Effector memory CD4-positive, alpha-beta T cell (primary cell): ENCODE measurements at regions not wholly inside any gene's neighbourhood (a gene's known extent, or its start where the extent isn't known, plus 50 kb on each side); places are given as distances from the start of the nearest gene placed in this dataset.
A peak's percentile ranks its signal among the peaks of the same experiment; 100 is the strongest.

Experiments used
- DNase-seq, 3 donors: peaks; one replicate each; pipeline ENCODE4 v3.0.0-alpha.2; 2020
- H3K27ac ChIP-seq: 2 replicates; pipeline ENCODE4 v1.7.0; 2013; ENCODE audit warnings: mild to moderate bottlenecking, low read length, moderate library complexity; ENCODE audit not compliant: insufficient read depth, poor library complexity, severe bottlenecking
- H3K27me3 ChIP-seq: replicated peaks from 2 replicates; pipeline ENCODE4 v1.7.0; 2013; ENCODE audit warnings: mild to moderate bottlenecking, low read length; ENCODE audit not compliant: insufficient read depth, control insufficient read depth, poor library complexity, severe bottlenecking
- H3K36me3 ChIP-seq: 2 replicates; pipeline ENCODE4 v1.7.0; 2013; ENCODE audit warnings: mild to moderate bottlenecking, low read length, moderate library complexity; ENCODE audit not compliant: control insufficient read depth, insufficient read depth
- H3K4me1 ChIP-seq: 2 replicates; pipeline ENCODE4 v1.7.0; 2013; ENCODE audit warnings: low read length, mild to moderate bottlenecking; ENCODE audit not compliant: control insufficient read depth, insufficient read depth, poor library complexity, severe bottlenecking
- H3K4me3 ChIP-seq: 2 replicates; pipeline ENCODE4 v1.7.0; 2013; ENCODE audit warnings: low read length, low read depth, mild to moderate bottlenecking; ENCODE audit not compliant: insufficient read depth, poor library complexity, severe bottlenecking
- H3K9me3 ChIP-seq: 2 replicates; pipeline ENCODE4 v1.7.0; 2013; ENCODE audit warnings: mild to moderate bottlenecking, low read length, moderate library complexity; ENCODE audit not compliant: control insufficient read depth

GRCh38 chr3:88000853-88001252 is 58.0 kb downstream of the CGGBP1 start:
- DNase-seq = no peak

GRCh38 chr3:87997966-87998365 is 60.8 kb downstream of the CGGBP1 start:
- DNase-seq = no peak
- H3K36me3 ChIP-seq = no peaks in the 10 kb centered on the region
- H3K4me1 ChIP-seq = no peaks in the 10 kb centered on the region
- no peaks in the 10 kb centered on the region for H3K27me3 ChIP-seq
- no peak overlapping the region for H3K4me3 ChIP-seq
- no peaks in the 10 kb centered on the region for H3K9me3 ChIP-seq
- H3K27ac ChIP-seq = no peak overlapping the region

More at GRCh38 chr3:88000853-88001252, 58.0 kb downstream of the CGGBP1 start:
- no peaks in the 10 kb centered on the region for H3K36me3 ChIP-seq
- no peak overlapping the region for H3K27ac ChIP-seq
- H3K27me3 ChIP-seq = no peaks in the 10 kb centered on the region
- no peak overlapping the region for H3K4me3 ChIP-seq
- H3K9me3 ChIP-seq = no peaks in the 10 kb centered on the region
- H3K4me1 ChIP-seq = no peaks in the 10 kb centered on the region

DNA sequence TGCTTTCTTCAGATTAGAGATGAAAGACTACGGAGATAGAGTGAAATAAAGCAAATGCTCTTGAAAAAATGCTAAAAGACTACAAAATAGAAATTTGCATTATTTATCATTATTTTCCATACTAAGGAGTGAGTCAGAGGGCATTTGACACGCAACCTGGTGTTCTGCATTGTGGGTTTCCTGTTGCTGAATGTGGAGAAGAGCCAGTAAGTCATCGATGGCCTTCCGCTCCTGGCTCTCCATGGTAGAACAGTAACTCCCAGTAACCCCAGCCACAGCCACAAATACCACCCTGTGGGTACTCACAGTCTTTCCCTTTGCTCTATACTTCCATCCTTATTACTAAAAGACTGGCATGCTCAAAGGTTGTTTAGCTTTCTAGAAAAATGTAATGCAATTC is 61.5 kb downstream of the CGGBP1 start:
- Histone ChIP-seq H3K9me3 (no peaks in the 10 kb centered on the region), H3K27ac (no peak overlapping the region), H3K4me3 (no peak overlapping the region), H3K27me3 (no peaks in the 10 kb centered on the region), H3K36me3 (no peaks in the 10 kb centered on the region), H3K4me1 (no peaks in the 10 kb centered on the region)
- DNase-seq = peak in 2 of 3 donors; percentile 10 to 11

DNA sequence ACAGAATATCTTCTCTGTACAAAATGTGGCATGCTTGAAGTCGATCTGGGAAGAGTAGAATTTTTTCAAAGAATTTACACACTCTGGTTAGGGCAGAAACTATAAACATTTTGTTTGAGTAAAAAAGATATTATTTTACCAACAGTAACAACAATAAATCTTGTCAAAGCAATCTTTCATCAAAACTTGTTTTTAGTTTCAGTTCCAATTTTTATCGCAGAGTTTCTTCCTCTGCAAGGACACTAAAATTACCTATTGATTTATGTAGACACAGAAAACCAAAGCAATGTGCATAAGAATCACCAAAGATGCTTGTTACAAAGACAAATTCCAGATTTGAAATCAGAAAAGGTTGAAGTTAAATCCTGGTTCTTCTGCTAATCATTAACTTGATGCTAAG is 61.9 kb downstream of the CGGBP1 start:
- H3K9me3 ChIP-seq = no peaks in the 10 kb centered on the region
- DNase-seq = no peak
- no peaks in the 10 kb centered on the region for H3K36me3 ChIP-seq
- H3K4me1 ChIP-seq = no peaks in the 10 kb centered on the region
- H3K27ac ChIP-seq = no peak overlapping the region
- no peak overlapping the region for H3K4me3 ChIP-seq
- H3K27me3 ChIP-seq = no peaks in the 10 kb centered on the region

- no peak for DNase-seq
- Histone ChIP-seq H3K4me3 (no peak overlapping the region), H3K27ac (no peak overlapping the region)
Observed at GRCh38 chr3:87993566-87993965, 65.2 kb downstream of the CGGBP1 start.

DNA sequence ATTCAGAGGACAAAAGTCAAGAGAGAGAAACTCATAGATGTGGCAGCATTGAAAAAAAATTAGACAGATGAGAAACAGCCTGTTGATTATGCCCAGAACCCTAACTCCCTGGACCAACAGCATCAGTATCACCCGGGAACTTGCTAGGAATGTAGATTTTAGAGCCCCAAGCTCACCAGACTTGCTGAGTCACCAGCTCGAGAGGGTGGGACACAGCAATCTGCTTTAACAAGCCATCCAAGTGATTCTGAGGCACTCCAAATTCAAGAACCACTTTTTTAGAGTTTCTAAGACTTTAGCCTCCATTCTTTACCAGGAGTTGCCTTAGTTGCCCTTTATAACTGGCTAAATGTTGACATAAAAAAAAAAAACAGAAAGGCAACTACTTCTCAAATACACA is 70.9 kb downstream of the CGGBP1 start:
- no peaks in the 10 kb centered on the region for H3K4me1 ChIP-seq
- no peaks in the 10 kb centered on the region for H3K36me3 ChIP-seq
- no peaks in the 10 kb centered on the region for H3K9me3 ChIP-seq
- H3K27ac ChIP-seq = no peak overlapping the region
- H3K27me3 ChIP-seq = no peaks in the 10 kb centered on the region
- no peak for DNase-seq
- H3K4me3 ChIP-seq = no peak overlapping the region

More at GRCh38 chr3:87993566-87993965, 65.2 kb downstream of the CGGBP1 start:
- H3K9me3 ChIP-seq = no peaks in the 10 kb centered on the region
- H3K27me3 ChIP-seq = no peaks in the 10 kb centered on the region
- no peaks in the 10 kb centered on the region for H3K36me3 ChIP-seq
- no peaks in the 10 kb centered on the region for H3K4me1 ChIP-seq

DNA sequence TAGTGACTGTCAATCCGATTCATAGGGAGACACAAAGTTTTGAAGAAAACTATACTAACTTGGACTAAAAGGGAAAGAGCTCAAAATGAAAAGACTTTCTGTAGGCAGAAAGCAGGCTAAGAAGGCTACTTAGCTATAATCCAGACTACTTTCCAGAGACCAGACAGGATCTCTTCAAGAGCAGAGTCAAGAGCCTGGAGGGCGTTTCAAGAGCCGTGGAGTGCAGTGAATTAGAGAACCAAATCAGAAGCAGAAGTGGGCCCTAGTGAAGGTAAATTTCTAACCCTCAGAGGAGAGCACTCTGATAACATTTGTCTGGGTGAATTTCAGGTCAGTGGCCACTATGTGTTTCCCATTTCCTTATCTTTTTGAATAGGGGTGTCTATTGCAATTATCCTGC is 76.4 kb downstream of the CGGBP1 start:
- Histone ChIP-seq H3K27me3 (no peaks in the 10 kb centered on the region), H3K27ac (no peak overlapping the region), H3K9me3 (no peaks in the 10 kb centered on the region), H3K36me3 (no peaks in the 10 kb centered on the region), H3K4me3 (no peak overlapping the region), H3K4me1 (no peaks in the 10 kb centered on the region)
- no peak for DNase-seq

DNA sequence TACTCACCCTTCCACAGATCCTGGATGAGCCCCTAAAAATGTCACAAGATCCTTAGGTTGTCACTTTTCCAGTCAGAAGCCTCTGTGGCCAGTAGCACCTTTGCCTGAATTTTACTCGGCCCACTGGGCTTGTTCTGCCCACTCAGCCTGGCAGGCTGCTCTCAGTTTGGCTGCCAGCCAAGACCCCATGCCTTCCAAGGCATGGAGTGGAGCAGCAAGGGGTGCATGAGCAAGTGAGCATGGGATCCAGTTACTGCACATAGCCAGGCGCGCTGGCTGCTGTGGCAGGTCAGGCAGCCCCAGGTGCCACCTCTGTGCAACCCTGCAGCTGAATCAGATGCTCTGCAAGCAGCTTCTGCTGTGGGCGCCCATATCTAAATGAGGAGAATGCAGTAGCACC is 79.3 kb downstream of the CGGBP1 start:
- H3K27ac ChIP-seq = no peak overlapping the region

DNA sequence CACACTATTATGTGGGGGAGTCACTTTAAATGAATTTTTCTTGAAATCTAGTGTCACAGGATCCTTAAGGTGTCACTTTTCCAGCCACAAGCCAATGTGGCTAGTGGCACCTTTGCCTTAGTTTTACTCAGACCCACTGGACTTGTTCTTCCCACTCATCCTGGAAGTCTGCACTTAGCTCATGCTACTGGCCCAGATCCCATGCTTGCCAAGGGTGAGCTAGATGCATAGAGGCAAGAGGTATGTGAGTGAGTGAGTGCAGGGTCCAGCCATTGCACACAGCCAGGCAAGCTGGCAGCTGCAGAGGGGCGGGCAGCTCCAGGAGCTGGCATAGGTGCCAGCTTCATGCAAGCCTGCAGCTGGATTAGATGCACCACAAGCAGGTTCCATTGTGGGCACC is 81.0 kb downstream of the CGGBP1 start:
- Histone ChIP-seq H3K36me3 (no peaks in the 10 kb centered on the region), H3K27ac (no peak overlapping the region)

More for the DNA sequence above, 79.3 kb downstream of the CGGBP1 start:
- Histone ChIP-seq H3K4me1 (no peaks in the 10 kb centered on the region), H3K9me3 (no peaks in the 10 kb centered on the region), H3K27me3 (no peaks in the 10 kb centered on the region), H3K4me3 (no peak overlapping the region), H3K36me3 (no peaks in the 10 kb centered on the region)
- no peak for DNase-seq

DNA sequence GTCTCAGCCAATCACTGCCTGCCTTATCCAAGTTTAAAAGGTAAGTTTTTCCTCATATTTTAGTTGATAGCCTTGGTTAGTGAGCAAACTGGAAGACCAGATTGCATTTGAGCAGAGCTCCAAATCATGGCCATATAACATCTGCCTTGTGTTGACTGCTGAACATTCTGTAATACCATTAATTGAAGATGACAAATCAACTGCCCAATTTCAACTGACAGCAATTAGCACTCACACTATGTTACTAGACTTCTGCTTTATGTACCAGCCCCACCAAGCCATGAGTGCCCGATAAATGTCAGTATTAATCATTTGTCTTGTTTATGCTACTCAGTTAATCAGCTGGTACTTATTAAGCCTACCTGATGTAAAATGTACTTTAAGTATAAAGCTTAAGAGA is 83.1 kb downstream of the CGGBP1 start:
- Histone ChIP-seq H3K4me3 (no peak overlapping the region), H3K27ac (no peak overlapping the region), H3K36me3 (no peaks in the 10 kb centered on the region), H3K4me1 (no peaks in the 10 kb centered on the region), H3K9me3 (no peaks in the 10 kb centered on the region), H3K27me3 (no peaks in the 10 kb centered on the region)
- no peak for DNase-seq

More for the DNA sequence above, 81.0 kb downstream of the CGGBP1 start:
- DNase-seq = no peak
- H3K9me3 ChIP-seq = no peaks in the 10 kb centered on the region
- no peak overlapping the region for H3K4me3 ChIP-seq
- H3K27me3 ChIP-seq = no peaks in the 10 kb centered on the region
- no peaks in the 10 kb centered on the region for H3K4me1 ChIP-seq

DNA sequence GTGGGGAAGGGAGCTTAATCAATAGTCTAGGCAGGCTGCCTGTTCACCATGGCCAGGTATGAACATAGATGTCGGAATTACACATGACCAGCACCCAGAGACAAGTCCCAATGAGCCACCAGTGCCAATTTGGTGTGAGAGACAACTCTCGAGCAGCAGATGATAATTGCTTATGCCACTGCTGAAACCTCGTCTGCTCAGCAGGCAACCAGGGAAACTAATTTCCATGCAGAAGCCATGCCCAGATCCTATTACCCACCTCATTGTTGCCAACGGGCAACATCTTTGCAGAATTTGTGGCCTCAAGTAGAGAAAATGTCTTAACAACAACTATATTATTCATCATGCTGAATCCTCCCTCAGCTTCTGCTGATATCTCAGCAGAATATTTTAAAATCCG is 84.9 kb downstream of the CGGBP1 start:
- no peak overlapping the region for H3K4me3 ChIP-seq
- H3K4me1 ChIP-seq = no peaks in the 10 kb centered on the region
- H3K27ac ChIP-seq = no peak overlapping the region
- H3K36me3 ChIP-seq = no peaks in the 10 kb centered on the region
- no peaks in the 10 kb centered on the region for H3K9me3 ChIP-seq
- no peak for DNase-seq
- H3K27me3 ChIP-seq = no peaks in the 10 kb centered on the region
